ENCODE measurements at regions not wholly inside any gene's neighbourhood (a gene's known extent, or its start where the extent isn't known, plus 50 kb on each side); places are given as distances from the start of the nearest gene placed in this dataset.

DNA sequence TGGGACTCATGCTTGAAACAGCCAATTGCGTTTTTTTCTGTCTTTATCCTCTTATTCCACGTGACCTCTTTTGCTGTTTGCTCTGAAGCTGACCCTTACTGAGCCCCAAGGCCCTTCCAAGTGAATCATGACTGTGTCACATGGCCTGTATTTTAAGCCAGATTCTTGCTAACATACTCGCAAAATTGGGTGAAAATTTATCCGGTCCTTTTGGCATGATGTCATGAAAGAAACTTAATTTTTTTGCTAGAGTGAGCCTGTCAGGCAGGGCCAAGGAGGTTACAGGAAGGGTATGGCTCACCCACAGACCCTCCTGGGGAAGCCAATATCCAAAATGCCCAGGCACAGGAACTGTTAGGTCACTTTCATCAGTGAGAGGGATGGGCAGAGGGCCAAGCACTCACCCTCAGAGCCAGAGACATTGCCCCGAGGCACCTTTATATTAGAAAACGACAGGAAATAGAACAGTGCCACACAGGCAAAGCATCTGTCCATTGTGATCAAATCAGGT is 296.7 kb downstream of the CDH26 start:
- Histone ChIP-seq H3K4me3 (ENCODE audit: low read length) (no peak overlapping the region), H3K27me3 (ENCODE audit: control insufficient read depth in 1 of 2, insufficient read depth in 2 of 2, low read length in 2 of 2) (no peaks in the 10 kb centered on the region), H3K9me3 (ENCODE audit: control insufficient read depth in 1 of 2, insufficient read depth in 1 of 2, low read length in 2 of 2) (no peaks in the 10 kb centered on the region), H3K27ac (ENCODE audit: low read depth in 1 of 2, low read length in 2 of 2) (no peak overlapping the region), H3K4me1 (ENCODE audit: insufficient read depth, low read length) (no peaks in the 10 kb centered on the region), H3K36me3 (ENCODE audit: insufficient read depth, low read length) (no peaks in the 10 kb centered on the region)
- H3K27me3 Mint-ChIP-seq, result no peaks in the 10 kb centered on the region
- no peaks in the 10 kb centered on the region for H3K4me1 Mint-ChIP-seq (ENCODE audit: low read depth)
- intact Hi-C loops (cut with DNase I, micrococcal nuclease), result no loop called here
- POLR2A ChIA-PET, result no interaction called here
- H3K36me3 Mint-ChIP-seq (ENCODE audit: low read depth), result no peaks in the 10 kb centered on the region
- DNase-seq (no peak), ATAC-seq (ENCODE audit: poor library complexity) (no peak)
- H3K9me3 Mint-ChIP-seq, result no peaks in the 10 kb centered on the region
- CTCF ChIA-PET, result no interaction called here
- no peak overlapping the region for H3K27ac Mint-ChIP-seq
- TF ChIP-seq, protein P1, sequence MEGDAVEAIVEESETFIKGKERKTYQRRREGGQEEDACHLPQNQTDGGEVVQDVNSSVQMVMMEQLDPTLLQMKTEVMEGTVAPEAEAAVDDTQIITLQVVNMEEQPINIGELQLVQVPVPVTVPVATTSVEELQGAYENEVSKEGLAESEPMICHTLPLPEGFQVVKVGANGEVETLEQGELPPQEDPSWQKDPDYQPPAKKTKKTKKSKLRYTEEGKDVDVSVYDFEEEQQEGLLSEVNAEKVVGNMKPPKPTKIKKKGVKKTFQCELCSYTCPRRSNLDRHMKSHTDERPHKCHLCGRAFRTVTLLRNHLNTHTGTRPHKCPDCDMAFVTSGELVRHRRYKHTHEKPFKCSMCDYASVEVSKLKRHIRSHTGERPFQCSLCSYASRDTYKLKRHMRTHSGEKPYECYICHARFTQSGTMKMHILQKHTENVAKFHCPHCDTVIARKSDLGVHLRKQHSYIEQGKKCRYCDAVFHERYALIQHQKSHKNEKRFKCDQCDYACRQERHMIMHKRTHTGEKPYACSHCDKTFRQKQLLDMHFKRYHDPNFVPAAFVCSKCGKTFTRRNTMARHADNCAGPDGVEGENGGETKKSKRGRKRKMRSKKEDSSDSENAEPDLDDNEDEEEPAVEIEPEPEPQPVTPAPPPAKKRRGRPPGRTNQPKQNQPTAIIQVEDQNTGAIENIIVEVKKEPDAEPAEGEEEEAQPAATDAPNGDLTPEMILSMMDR (IDR thresholded peaks at IDR 0.05), result no peak
- H3K4me3 Mint-ChIP-seq, result no peak overlapping the region

DNA sequence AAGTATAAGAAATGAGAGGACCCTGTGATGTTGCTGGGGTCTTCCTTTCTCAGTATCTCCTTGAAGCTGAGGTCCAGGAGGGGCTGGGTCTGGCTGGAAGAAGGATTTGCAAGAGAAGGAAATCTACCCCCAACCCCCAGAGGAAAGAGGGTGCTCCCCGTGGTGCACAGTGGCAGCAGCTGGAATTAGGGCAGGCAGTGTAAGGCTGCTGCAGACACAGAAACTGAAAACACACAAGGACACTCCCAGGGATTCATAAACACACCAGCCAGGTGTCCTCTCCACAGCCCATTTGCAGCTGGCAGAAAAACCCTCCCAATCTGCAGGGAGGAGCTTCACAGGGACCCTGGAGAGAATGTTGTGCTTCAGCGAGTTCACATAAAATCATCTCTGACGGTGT is 297.2 kb downstream of the CDH26 start:
- H3K4me3 ChIP-seq (ENCODE audit: low read length), result no peak overlapping the region
- no peak for ATAC-seq (ENCODE audit: poor library complexity)
- no peak for DNase-seq
- H3K9me3 ChIP-seq (ENCODE audit: control insufficient read depth in 1 of 2, insufficient read depth in 1 of 2, low read length in 2 of 2), result no peaks in the 10 kb centered on the region
- H3K27ac Mint-ChIP-seq, result no peak overlapping the region
- no peaks in the 10 kb centered on the region for H3K36me3 ChIP-seq (ENCODE audit: insufficient read depth, low read length)
- H3K4me1 ChIP-seq (ENCODE audit: insufficient read depth, low read length), result no peaks in the 10 kb centered on the region
- no peak overlapping the region for H3K4me3 Mint-ChIP-seq
- no peaks in the 10 kb centered on the region for H3K36me3 Mint-ChIP-seq (ENCODE audit: low read depth)
- intact Hi-C loops (cut with DNase I, micrococcal nuclease), result no loop called here
- POLR2A ChIA-PET, result no interaction called here
- TF ChIP-seq, protein P1 (IDR thresholded peaks at IDR 0.05), result no peak
- no peak overlapping the region for H3K27ac ChIP-seq (ENCODE audit: low read depth in 1 of 2, low read length in 2 of 2)
- CTCF ChIA-PET, result no interaction called here
- H3K27me3 Mint-ChIP-seq, result no peaks in the 10 kb centered on the region
- no peaks in the 10 kb centered on the region for H3K27me3 ChIP-seq (ENCODE audit: control insufficient read depth in 1 of 2, insufficient read depth in 2 of 2, low read length in 2 of 2)
- H3K4me1 Mint-ChIP-seq (ENCODE audit: low read depth), result no peaks in the 10 kb centered on the region
- no peaks in the 10 kb centered on the region for H3K9me3 Mint-ChIP-seq

DNA sequence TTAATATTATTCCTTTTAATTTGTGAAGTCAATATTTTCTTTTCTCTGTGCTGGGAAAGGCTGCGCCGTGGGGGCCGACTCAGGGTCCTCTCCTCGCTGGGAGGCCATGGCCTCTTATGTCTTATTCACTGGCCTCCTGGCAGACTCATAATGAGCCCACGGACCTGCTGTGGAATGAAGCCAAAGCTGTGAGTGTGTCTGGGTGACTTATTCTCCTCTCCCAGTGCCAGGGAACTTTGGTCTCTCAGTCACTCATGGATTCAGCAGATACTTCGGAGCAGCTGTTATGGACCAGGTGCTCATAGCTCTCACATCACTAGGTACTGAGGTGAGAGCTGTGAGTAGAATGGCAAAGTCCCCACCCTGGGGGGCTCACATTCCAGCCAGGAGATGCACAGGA is 297.6 kb downstream of the CDH26 start:
- DNase-seq (no peak), ATAC-seq (ENCODE audit: poor library complexity) (no peak)
- Histone ChIP-seq H3K4me3 (ENCODE audit: low read length) (no peak overlapping the region), H3K9me3 (ENCODE audit: control insufficient read depth in 1 of 2, insufficient read depth in 1 of 2, low read length in 2 of 2) (no peaks in the 10 kb centered on the region), H3K36me3 (ENCODE audit: insufficient read depth, low read length) (no peaks in the 10 kb centered on the region), H3K27me3 (ENCODE audit: control insufficient read depth in 1 of 2, insufficient read depth in 2 of 2, low read length in 2 of 2) (no peaks in the 10 kb centered on the region), H3K4me1 (ENCODE audit: insufficient read depth, low read length) (no peaks in the 10 kb centered on the region), H3K27ac (ENCODE audit: low read depth in 1 of 2, low read length in 2 of 2) (no peak overlapping the region)
- intact Hi-C loops (cut with DNase I, micrococcal nuclease), result no loop called here
- no peak overlapping the region for H3K4me3 Mint-ChIP-seq
- H3K9me3 Mint-ChIP-seq, result no peaks in the 10 kb centered on the region
- no peaks in the 10 kb centered on the region for H3K4me1 Mint-ChIP-seq (ENCODE audit: low read depth)
- no peaks in the 10 kb centered on the region for H3K36me3 Mint-ChIP-seq (ENCODE audit: low read depth)
- CTCF ChIA-PET, result no interaction called here
- no peaks in the 10 kb centered on the region for H3K27me3 Mint-ChIP-seq
- TF ChIP-seq, protein P1 (IDR thresholded peaks at IDR 0.05), result no peak
- H3K27ac Mint-ChIP-seq, result no peak overlapping the region
- POLR2A ChIA-PET, result no interaction called here

All from CD4-positive, alpha-beta T cell (primary cell).